ENCODE measurements at regions not wholly inside any gene's neighbourhood (a gene's known extent, or its start where the extent isn't known, plus 50 kb on each side); places are given as distances from the start of the nearest gene placed in this dataset.
"Not testable (repeated sequence)": the region's sequence is repeated elsewhere in the genome, so short reads cannot be mapped to it uniquely, and the experiment has no call there.

DNA sequence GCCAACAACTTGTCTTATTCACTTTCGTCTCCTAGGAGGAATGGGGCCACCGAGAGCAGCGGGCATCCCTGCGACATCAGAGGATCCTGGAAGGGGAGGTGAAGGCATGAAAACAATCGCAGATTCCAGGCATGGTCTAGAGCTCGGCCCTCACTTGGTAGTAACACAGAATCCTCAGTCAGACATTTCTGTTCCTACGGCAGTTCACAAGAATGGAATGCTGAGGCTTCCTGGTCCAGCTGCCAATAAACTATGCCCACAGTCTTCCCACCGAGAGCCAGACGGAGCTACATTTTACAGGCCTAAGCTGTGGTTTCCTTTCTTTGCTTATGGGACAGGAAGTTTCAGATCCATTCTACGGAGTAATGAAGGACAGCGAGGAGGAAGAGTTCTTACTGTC lies 75.8 kb downstream of the OR13A1 start:
- no peaks in the 10 kb centered on the region for H3K36me3 ChIP-seq
- no peaks in the 10 kb centered on the region for H4K20me1 ChIP-seq
- no peak overlapping the region for H3K9ac ChIP-seq
- H3K4me2 ChIP-seq = no peak overlapping the region
- no peak overlapping the region for H3K4me3 ChIP-seq
- TF ChIP-seq Cebpa-rat (IDR thresholded peaks at IDR 0.05) = no peak
- no peaks in the 10 kb centered on the region for H3K4me1 ChIP-seq
- H3K27me3 ChIP-seq = no peaks in the 10 kb centered on the region
- no peaks in the 10 kb centered on the region for H3K9me3 ChIP-seq
- H3K27ac ChIP-seq = no peak overlapping the region

DNA sequence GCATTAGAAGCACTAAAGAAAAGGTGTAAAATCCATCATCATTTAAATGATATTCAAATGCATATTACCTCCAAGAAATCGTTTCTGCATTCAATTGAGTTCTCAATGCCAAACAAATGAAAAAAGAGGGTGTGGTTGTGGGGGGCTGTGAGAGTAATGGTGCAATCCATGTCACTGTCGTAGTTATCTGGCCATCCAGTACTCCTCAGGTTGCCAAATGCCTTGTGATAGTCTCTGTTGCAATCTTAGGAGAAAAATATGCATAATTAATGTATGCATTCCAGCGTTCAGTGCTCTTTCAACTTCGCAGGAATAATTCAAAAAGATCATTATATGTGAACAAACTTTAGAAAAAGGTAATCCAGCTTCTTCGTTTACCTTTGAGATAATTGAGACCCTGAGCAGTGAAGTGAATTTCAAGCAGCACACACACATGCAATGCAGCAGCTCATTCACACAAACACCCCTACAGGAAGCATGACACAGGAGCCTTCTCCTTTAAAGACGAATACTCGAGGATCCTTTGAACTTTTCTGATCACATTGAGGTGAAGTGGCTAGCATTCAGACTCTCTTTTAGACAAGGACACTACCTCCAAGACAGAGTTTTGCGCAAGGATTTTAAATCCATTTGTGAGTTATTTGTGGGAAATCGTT lies 73.4 kb downstream of the OR13A1 start:
- Histone ChIP-seq H3K4me2 (no peak overlapping the region), H3K4me1 (no peaks in the 10 kb centered on the region), H3K9me3 (no peaks in the 10 kb centered on the region), H4K20me1 (no peaks in the 10 kb centered on the region), H3K9ac (no peak overlapping the region), H3K27me3 (no peaks in the 10 kb centered on the region), H3K36me3 (no peaks in the 10 kb centered on the region), H3K27ac (no peak overlapping the region), H3K4me3 (no peak overlapping the region)
- TF ChIP-seq Cebpa-rat (IDR thresholded peaks at IDR 0.05) = no peak

DNA sequence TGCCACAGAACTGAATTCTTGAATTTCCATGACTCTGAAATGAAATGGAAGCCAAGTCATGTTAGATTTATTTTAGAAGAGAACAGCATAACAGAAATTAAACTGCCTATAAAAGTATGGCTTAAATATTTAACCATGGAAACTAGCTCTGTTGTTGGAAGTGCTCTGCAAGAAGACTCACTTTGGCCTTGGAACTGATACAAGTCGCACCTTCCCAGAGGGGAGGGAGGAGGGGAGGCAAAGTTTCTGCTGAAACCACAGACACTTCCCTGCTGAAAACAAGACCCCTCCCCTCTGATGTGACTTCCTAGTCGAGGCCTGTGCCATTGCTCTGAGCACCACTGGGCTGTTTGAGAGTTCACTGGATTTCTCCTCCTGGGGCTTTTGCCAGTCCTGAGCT lies 72.1 kb downstream of the OR13A1 start:
- Histone ChIP-seq H3K27ac (no peak overlapping the region), H3K4me2 (no peak overlapping the region), H3K4me1 (no peaks in the 10 kb centered on the region), H3K27me3 (no peaks in the 10 kb centered on the region), H3K36me3 (no peaks in the 10 kb centered on the region), H3K9ac (no peak overlapping the region), H4K20me1 (no peaks in the 10 kb centered on the region), H3K4me3 (no peak overlapping the region), H3K9me3 (no peaks in the 10 kb centered on the region)
- no peak for TF ChIP-seq Cebpa-rat (IDR thresholded peaks at IDR 0.05)

DNA sequence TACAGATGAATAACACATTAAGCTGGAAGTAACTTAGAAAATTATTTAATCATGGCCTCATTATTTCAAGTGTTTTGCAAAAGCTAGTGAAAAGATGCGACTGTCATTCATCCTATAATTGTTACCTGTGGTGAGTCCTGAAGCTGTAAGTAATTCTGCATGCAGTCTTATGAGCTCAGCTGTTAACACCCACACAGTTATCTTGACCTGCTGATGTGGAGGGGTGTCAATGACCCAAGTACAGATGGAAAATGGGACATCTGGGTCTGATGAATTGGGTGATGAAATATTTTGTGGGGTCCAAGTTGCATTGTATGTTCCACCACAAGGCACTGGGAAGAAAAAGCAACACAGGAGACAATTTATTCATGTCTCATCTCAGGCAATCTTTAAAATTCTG lies 68.9 kb downstream of the OR13A1 start:
- Histone ChIP-seq H3K4me2 (no peak overlapping the region), H3K36me3 (no peaks in the 10 kb centered on the region), H3K9me3 (no peaks in the 10 kb centered on the region), H3K27me3 (no peaks in the 10 kb centered on the region), H4K20me1 (no peaks in the 10 kb centered on the region), H3K4me1 (peaks cover 7% of the 10 kb centered on the region), H3K27ac (no peak overlapping the region), H3K9ac (no peak overlapping the region), H3K4me3 (no peak overlapping the region)
- no peak for TF ChIP-seq Cebpa-rat (IDR thresholded peaks at IDR 0.05)

DNA sequence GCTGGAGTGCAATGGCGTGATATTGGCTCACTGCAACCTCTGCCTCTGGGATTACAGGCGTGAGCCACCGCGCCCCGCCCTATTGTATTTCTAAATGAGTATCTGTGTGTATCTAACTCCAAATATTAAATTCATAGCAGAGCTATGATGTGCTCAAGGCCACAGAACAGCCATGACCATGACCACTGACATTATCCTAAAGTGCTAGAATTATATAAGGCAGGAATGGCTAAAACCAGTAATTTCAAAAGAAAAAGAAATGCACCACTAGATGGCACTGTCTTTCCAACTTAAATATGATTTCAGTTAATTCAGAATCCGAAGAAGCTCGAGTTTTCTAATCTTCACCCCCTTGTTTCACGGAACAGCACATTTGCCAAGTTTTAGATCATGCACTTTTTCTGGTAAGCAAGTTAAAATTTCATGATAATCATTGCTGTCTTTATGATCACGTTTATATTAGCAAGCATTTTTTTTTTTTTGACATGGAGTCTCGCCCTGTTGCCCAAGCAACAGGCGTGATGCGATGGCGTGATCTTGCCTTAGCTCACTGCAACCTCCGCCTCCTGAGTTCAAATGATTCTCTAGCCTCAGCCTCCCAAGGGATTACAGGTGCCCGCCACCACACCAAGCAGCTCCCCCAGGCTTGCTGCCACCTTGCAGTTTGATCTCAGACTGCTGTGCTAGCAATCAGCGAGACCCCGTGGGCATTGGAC lies 65.3 kb downstream of the OR13A1 start:
- Histone ChIP-seq H3K9me3 (no peaks in the 10 kb centered on the region), H4K20me1 (no peaks in the 10 kb centered on the region), H3K4me3 (no peak overlapping the region), H3K27me3 (no peaks in the 10 kb centered on the region), H3K4me1 (peaks cover 7% of the 10 kb centered on the region), H3K36me3 (no peaks in the 10 kb centered on the region), H3K27ac (no peak overlapping the region), H3K9ac (no peak overlapping the region), H3K4me2 (peak overlapping the region; percentile 57)
- TF ChIP-seq Cebpa-rat (IDR thresholded peaks at IDR 0.05) = no peak

DNA sequence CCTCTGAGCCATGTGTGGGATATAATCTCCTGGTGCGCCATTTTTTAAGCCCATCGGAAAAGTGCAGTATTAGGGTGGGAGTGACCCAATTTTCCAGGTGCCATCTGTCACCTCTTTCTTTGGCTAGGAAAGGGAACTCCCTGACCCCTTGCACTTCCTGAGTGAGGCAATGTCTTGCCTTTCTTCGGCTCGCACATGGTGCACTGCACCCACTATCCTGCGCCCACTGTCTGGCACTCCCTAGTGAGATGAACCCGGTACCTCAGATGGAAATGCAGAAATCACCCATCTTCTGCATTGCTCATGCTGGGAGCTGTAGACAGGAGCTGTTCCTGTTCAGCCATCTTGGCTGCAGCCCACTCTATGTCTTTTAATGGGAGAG lies 64.7 kb downstream of the OR13A1 start:
- not testable (repeated sequence) for H3K27me3 ChIP-seq, H3K9ac ChIP-seq, H3K4me1 ChIP-seq, H3K36me3 ChIP-seq, H3K27ac ChIP-seq, H4K20me1 ChIP-seq, H3K9me3 ChIP-seq, H3K4me3 ChIP-seq
- H3K4me2 ChIP-seq = peak overlapping the region; percentile 57
